Upper lobe of right lung (tissue), 1 donor: ENCODE measurements at regions not wholly inside any gene's neighbourhood (a gene's known extent, or its start where the extent isn't known, plus 50 kb on each side); places are given as distances from the start of the nearest gene placed in this dataset.

Experiments
- ATAC-seq: fragments of 200-7000 bp; cut with Tn5 transposase; one replicate; pipeline ENCODE4 v1.9.1; 2020; ENCODE audit warnings: mild to moderate bottlenecking, moderate library complexity
- DNase-seq: peaks from one replicate; pipeline ENCODE4 v3.0.0-alpha.2; 2020
- H3K27ac ChIP-seq: fragments of 200-600 bp; one replicate; pipeline ENCODE4 v1.8.0; 2022
- H3K27me3 ChIP-seq: fragments of 200-600 bp; one replicate; pipeline ENCODE4 v1.8.0; 2022; ENCODE audit warnings: mild to moderate bottlenecking
- H3K36me3 ChIP-seq: fragments of 200-600 bp; one replicate; pipeline ENCODE4 v1.8.0; 2022
- H3K4me1 ChIP-seq: fragments of 200-600 bp; one replicate; pipeline ENCODE4 v1.8.0; 2022
- H3K4me3 ChIP-seq: fragments of 200-600 bp; one replicate; pipeline ENCODE4 v1.8.0; 2022; ENCODE audit warnings: mild to moderate bottlenecking
- H3K9me3 ChIP-seq: fragments of 200-600 bp; one replicate; pipeline ENCODE4 v1.8.0; 2022
- CTCF ChIP-seq: fragments of 200-600 bp; IDR thresholded peaks from one replicate; pipeline ENCODE4 v1.8.0; 2022; ENCODE audit warnings: antibody characterized with exemption
- intact Hi-C: fragments of 100-400 bp; cut with DNase I; formaldehyde crosslinking; loops from one replicate; pipeline ENCODE4 v1.11.0; 2022
- donor health status: DM: no; HTN: yes; CAD: no; lungs with severe emphysema.

- no peak for DNase-seq
- no peak overlapping the region for H3K4me3 ChIP-seq
- H3K27ac ChIP-seq: no peak overlapping the region
- intact Hi-C loops: no loop called here
- H3K27me3 ChIP-seq: no peaks in the 10 kb centered on the region
- peak; percentile 87 for ATAC-seq
- no peaks in the 10 kb centered on the region for H3K4me1 ChIP-seq
- no peaks in the 10 kb centered on the region for H3K36me3 ChIP-seq
- H3K9me3 ChIP-seq: no peaks in the 10 kb centered on the region
- no peak for TF ChIP-seq CTCF
These were observed 213.7 kb upstream of the NR4A3 start for GRCh38 chr9:99607842-99608448.

GRCh38 chr9:99614341-99614740 lies 207.3 kb upstream of the NR4A3 start:
- no peak for TF ChIP-seq CTCF
- Histone ChIP-seq H3K27ac (no peak overlapping the region), H3K9me3 (no peaks in the 10 kb centered on the region), H3K4me1 (no peaks in the 10 kb centered on the region), H3K36me3 (no peaks in the 10 kb centered on the region), H3K27me3 (no peaks in the 10 kb centered on the region), H3K4me3 (no peak overlapping the region)
- no peak for ATAC-seq
- DNase-seq: no peak
- intact Hi-C loops: no loop called here

- Histone ChIP-seq H3K4me1 (no peaks in the 10 kb centered on the region), H3K9me3 (no peaks in the 10 kb centered on the region), H3K27me3 (no peaks in the 10 kb centered on the region), H3K4me3 (no peak overlapping the region), H3K36me3 (no peaks in the 10 kb centered on the region), H3K27ac (no peak overlapping the region)
- TF ChIP-seq CTCF: no peak
- intact Hi-C loops: no loop called here
- DNase-seq: no peak
- no peak for ATAC-seq
These were observed 200.6 kb upstream of the NR4A3 start for GRCh38 chr9:99621040-99621439.

- Histone ChIP-seq H3K27ac (no peak overlapping the region), H3K36me3 (no peaks in the 10 kb centered on the region), H3K9me3 (no peaks in the 10 kb centered on the region), H3K4me1 (no peaks in the 10 kb centered on the region), H3K4me3 (no peak overlapping the region), H3K27me3 (no peaks in the 10 kb centered on the region)
- DNase-seq (no peak), ATAC-seq (no peak)
- TF ChIP-seq CTCF: no peak
- intact Hi-C loops: no loop called here
These were observed 199.0 kb upstream of the NR4A3 start for GRCh38 chr9:99622679-99623078.

- intact Hi-C loops: no loop called here
These were observed 197.8 kb upstream of the NR4A3 start for GRCh38 chr9:99623780-99624364.

More at GRCh38 chr9:99623780-99624364, 197.8 kb upstream of the NR4A3 start:
- DNase-seq: no peak
- Histone ChIP-seq H3K27me3 (no peaks in the 10 kb centered on the region), H3K27ac (no peak overlapping the region), H3K4me3 (no peak overlapping the region), H3K4me1 (no peaks in the 10 kb centered on the region), H3K9me3 (no peaks in the 10 kb centered on the region), H3K36me3 (no peaks in the 10 kb centered on the region)
- no peak for ATAC-seq
- no peak for TF ChIP-seq CTCF
